ENCODE measurements at regions not wholly inside any gene's neighbourhood (a gene's known extent, or its start where the extent isn't known, plus 50 kb on each side); places are given as distances from the start of the nearest gene placed in this dataset.
"Not testable (repeated sequence)": the region's sequence is repeated elsewhere in the genome, so short reads cannot be mapped to it uniquely, and the experiment has no call there.

DNA sequence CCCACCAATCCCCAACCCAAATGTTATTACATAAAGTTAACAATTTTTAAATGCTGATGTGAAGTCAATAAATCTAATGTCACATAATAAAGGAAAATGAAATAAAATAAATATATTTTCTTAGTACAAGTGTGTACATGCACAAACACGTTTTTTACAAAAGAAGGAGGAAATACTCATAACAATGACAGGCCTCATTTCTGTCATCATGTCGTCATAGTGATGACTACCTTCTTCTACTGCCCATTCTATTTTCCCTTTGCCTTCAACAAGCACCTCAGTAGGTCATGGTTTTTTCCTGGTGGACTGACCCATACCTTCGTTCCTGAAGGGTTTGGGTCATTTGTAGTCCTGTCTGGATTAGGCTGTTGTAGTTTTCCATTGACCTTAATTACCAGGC, 185.3 kb upstream of the IPO5 start:
- FAIRE-seq, result no peak

DNA sequence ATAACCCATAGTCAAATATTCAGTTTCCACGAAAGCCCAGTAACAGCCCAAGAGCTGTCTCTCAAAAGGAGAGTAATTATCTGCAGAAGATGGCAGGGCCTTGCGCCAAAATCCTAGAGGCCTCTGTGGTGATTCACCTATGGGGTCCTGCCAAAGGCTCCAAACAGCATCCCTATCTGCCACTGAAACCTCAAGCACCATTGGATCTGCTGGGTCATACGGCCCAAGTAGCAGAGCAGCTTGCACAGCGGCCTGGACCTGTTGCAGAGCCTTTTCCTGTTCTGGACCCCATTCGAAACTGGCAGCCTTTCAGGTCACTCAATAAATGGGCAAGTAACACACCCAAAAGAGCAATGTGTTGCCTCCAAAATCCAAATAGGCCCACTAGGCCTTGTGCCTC, 183.2 kb upstream of the IPO5 start:
- H3K27ac ChIP-seq (ENCODE audit: low read depth, low read length); POLR2A ChIA-PET (ENCODE audit: partially characterized antibody); H4K20me1 ChIP-seq (replicated peaks in 1 of 2; ENCODE audit: control insufficient read depth in 1 of 2, insufficient read depth in 2 of 2, low read length in 2 of 2); DNase-seq (ENCODE audit: low read depth in 1 of 2, low spot score in 2 of 2); H2BK15ac ChIP-seq (ENCODE audit: low read length); H2BK120ac ChIP-seq (replicated peaks; ENCODE audit: low read depth, low read length); H3K79me1 ChIP-seq (ENCODE audit: low read depth, low read length); H2BK20ac ChIP-seq (ENCODE audit: low read length); H4K91ac ChIP-seq (replicated peaks; ENCODE audit: insufficient read length, low read length); H3K4me3 ChIP-seq (ENCODE audit: extremely low read depth in 1 of 4, insufficient read depth in 2 of 4, low read depth in 3 of 4, low read length in 4 of 4); H2BK5ac ChIP-seq (ENCODE audit: low read depth, low read length); H3K56ac ChIP-seq (replicated peaks; ENCODE audit: insufficient read length, low read depth, low read length); H3K18ac ChIP-seq (ENCODE audit: extremely low read depth, low read length); H3K36me3 ChIP-seq (ENCODE audit: control insufficient read depth in 2 of 4, insufficient read depth in 4 of 4, low read length in 3 of 4); H2AFZ ChIP-seq (ENCODE audit: low read length); H3K23ac ChIP-seq (ENCODE audit: insufficient read length); H3K9me3 ChIP-seq (ENCODE audit: insufficient read depth in 2 of 2, low read depth in 1 of 2, low read length in 1 of 2); H2AK5ac ChIP-seq (ENCODE audit: low read depth, low read length); H3K23me2 ChIP-seq (ENCODE audit: low read depth, low read length); H3K14ac ChIP-seq (ENCODE audit: insufficient read length); H3K9ac ChIP-seq (replicated peaks in 1 of 4; ENCODE audit: extremely low read depth in 1 of 4, low read depth in 3 of 4, low read length in 3 of 4); H3K4ac ChIP-seq (replicated peaks; ENCODE audit: insufficient read length, low read depth, low read length); FAIRE-seq; H3K79me2 ChIP-seq (ENCODE audit: control insufficient read depth in 1 of 2, insufficient read depth in 2 of 2, low read length in 2 of 2); H3K27me3 ChIP-seq (replicated peaks in 1 of 4; ENCODE audit: control insufficient read depth in 3 of 4, extremely low read depth in 1 of 4, insufficient read depth in 3 of 4, low read length in 3 of 4); H2BK12ac ChIP-seq (ENCODE audit: low read depth, low read length); H3K4me1 ChIP-seq (replicated peaks in 1 of 4; ENCODE audit: control insufficient read depth in 3 of 4, insufficient read depth in 4 of 4, low read length in 3 of 4); CTCF ChIA-PET (ENCODE audit: partially characterized antibody); H4K5ac ChIP-seq (ENCODE audit: insufficient read length, low read depth, low read length); H4K8ac ChIP-seq (ENCODE audit: extremely low read depth, insufficient read depth, low read length); H3K4me2 ChIP-seq (ENCODE audit: insufficient read depth in 1 of 2, low read depth in 2 of 2, low read length in 2 of 2): not testable (repeated sequence)
- 91% methylated on average over 5 of the region's 5 CpGs; no CpG with 5 or more reads in 1 of the 2 experiments for WGBS, 2 experiments (ENCODE audit: extremely low coverage in 1 of 2, insufficient coverage in 1 of 2, insufficient read length in 1 of 2, insufficient replicate concordance in 2 of 2, low coverage in 1 of 2, low lambda C conversion rate in 2 of 2, missing lambda C conversion rate in 1 of 2)

More for the DNA sequence above, 185.3 kb upstream of the IPO5 start:
- Histone ChIP-seq H3K18ac (ENCODE audit: extremely low read depth, low read length) (no peak overlapping the region), H3K14ac (ENCODE audit: insufficient read length) (no peak overlapping the region), H2BK120ac (replicated peaks; ENCODE audit: low read depth, low read length) (no peak overlapping the region), H3K9me3 (ENCODE audit: insufficient read depth in 2 of 2, low read depth in 1 of 2, low read length in 1 of 2) (no peaks in the 10 kb centered on the region), H2BK12ac (ENCODE audit: low read depth, low read length) (no peak overlapping the region), H2AK5ac (ENCODE audit: low read depth, low read length) (no peak overlapping the region), H3K79me2 (ENCODE audit: control insufficient read depth in 1 of 2, insufficient read depth in 2 of 2, low read length in 2 of 2) (no peaks in the 10 kb centered on the region), H3K9ac (replicated peaks in 1 of 4; ENCODE audit: extremely low read depth in 1 of 4, low read depth in 3 of 4, low read length in 3 of 4) (no peak overlapping the region), H3K27me3 (replicated peaks in 1 of 4; ENCODE audit: control insufficient read depth in 3 of 4, extremely low read depth in 1 of 4, insufficient read depth in 3 of 4, low read length in 3 of 4) (no peaks in the 10 kb centered on the region), H3K4me2 (ENCODE audit: insufficient read depth in 1 of 2, low read depth in 2 of 2, low read length in 2 of 2) (no peak overlapping the region), H2AFZ (ENCODE audit: low read length) (no peak overlapping the region), H4K5ac (ENCODE audit: insufficient read length, low read depth, low read length) (no peak overlapping the region), H2BK5ac (ENCODE audit: low read depth, low read length) (no peak overlapping the region), H3K23me2 (ENCODE audit: low read depth, low read length) (no peaks in the 10 kb centered on the region), H3K23ac (ENCODE audit: insufficient read length) (no peak overlapping the region), H3K4me3 (ENCODE audit: extremely low read depth in 1 of 4, insufficient read depth in 2 of 4, low read depth in 3 of 4, low read length in 4 of 4) (no peak overlapping the region), H4K8ac (ENCODE audit: extremely low read depth, insufficient read depth, low read length) (no peak overlapping the region), H4K20me1 (replicated peaks in 1 of 2; ENCODE audit: control insufficient read depth in 1 of 2, insufficient read depth in 2 of 2, low read length in 2 of 2) (no peaks in the 10 kb centered on the region), H3K27ac (ENCODE audit: low read depth, low read length) (no peak overlapping the region), H2BK15ac (ENCODE audit: low read length) (no peak overlapping the region), H3K4ac (replicated peaks; ENCODE audit: insufficient read length, low read depth, low read length) (no peak overlapping the region), H3K4me1 (replicated peaks in 1 of 4; ENCODE audit: control insufficient read depth in 3 of 4, insufficient read depth in 4 of 4, low read length in 3 of 4) (no peaks in the 10 kb centered on the region), H4K91ac (replicated peaks; ENCODE audit: insufficient read length, low read length) (no peak overlapping the region), H3K56ac (replicated peaks; ENCODE audit: insufficient read length, low read depth, low read length) (no peak overlapping the region), H3K79me1 (ENCODE audit: low read depth, low read length) (no peaks in the 10 kb centered on the region), H2BK20ac (ENCODE audit: low read length) (no peak overlapping the region), H3K36me3 (ENCODE audit: control insufficient read depth in 2 of 4, insufficient read depth in 4 of 4, low read length in 3 of 4) (no peaks in the 10 kb centered on the region)
- WGBS, 2 experiments (ENCODE audit: extremely low coverage in 1 of 2, insufficient coverage in 1 of 2, insufficient read length in 1 of 2, insufficient replicate concordance in 2 of 2, low coverage in 1 of 2, low lambda C conversion rate in 2 of 2, missing lambda C conversion rate in 1 of 2), result 83% methylated on average over 3 of the region's 3 CpGs; no CpG with 5 or more reads in 1 of the 2 experiments
- POLR2A ChIA-PET (ENCODE audit: partially characterized antibody), result no interaction called here
- TF ChIP-seq RFX5 (IDR thresholded peaks at IDR 0.05; ENCODE audit: borderline replicate concordance, low read depth, low read length), result no peak
- no peak for DNase-seq (ENCODE audit: low read depth in 1 of 2, low spot score in 2 of 2)
- CTCF ChIA-PET (ENCODE audit: partially characterized antibody), result no interaction called here
